ENCODE measurements at regions not wholly inside any gene's neighbourhood (a gene's known extent, or its start where the extent isn't known, plus 50 kb on each side); places are given as distances from the start of the nearest gene placed in this dataset.
A peak's percentile ranks its signal among the peaks of the same experiment; 100 is the strongest.

DNA sequence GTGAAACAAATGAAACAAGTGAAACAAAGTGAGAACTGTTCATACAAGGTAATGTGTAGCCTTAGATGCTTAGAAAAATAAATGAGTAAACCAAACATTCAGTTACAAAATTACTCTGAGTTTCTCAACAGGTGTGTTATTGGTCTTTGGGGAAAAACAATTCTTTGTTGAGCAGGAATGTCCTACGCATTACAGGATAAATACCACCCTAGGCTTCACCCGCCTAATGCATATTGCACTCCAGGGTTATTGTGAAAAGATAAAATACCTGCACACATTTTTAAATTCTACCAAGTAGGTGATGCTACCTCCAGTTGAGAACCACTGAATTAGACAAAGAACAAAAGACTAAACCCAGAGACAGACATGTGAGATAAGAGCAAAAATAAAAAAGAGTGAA, 72.2 kb downstream of the ADAMTS1 start:
- FAIRE-seq = no peak

DNA sequence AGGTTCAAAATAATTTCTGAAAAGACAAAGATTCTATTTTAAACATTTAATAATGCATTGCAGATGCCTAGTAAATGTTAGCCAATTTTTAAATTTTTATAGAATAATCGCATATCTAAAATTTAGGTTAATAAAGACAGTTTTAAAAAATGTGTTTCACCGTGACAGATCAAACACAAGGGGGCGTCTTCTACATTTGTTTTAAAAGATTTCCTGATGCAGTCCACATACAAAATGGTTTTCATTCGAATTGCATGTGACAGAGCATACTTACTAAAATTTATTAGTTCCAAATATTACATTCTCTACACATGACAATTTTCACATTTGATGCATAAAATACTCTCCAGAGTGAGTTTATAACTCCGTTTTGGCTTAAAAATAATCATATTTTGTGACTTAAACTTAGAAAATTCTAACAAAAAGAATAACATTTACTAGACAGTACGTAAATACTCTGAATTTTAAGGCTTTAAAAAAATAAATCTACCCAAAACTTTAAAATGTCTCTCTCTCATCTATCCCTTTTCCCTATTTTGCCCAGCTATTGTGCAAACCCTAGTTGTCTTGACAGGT, 75.5 kb downstream of the ADAMTS1 start:
- no peaks in the 10 kb centered on the region for H3K36me3 ChIP-seq (ENCODE audit: control insufficient read depth in 2 of 3, insufficient read depth in 3 of 3, low read length in 3 of 3)
- TF ChIP-seq, protein P1, sequence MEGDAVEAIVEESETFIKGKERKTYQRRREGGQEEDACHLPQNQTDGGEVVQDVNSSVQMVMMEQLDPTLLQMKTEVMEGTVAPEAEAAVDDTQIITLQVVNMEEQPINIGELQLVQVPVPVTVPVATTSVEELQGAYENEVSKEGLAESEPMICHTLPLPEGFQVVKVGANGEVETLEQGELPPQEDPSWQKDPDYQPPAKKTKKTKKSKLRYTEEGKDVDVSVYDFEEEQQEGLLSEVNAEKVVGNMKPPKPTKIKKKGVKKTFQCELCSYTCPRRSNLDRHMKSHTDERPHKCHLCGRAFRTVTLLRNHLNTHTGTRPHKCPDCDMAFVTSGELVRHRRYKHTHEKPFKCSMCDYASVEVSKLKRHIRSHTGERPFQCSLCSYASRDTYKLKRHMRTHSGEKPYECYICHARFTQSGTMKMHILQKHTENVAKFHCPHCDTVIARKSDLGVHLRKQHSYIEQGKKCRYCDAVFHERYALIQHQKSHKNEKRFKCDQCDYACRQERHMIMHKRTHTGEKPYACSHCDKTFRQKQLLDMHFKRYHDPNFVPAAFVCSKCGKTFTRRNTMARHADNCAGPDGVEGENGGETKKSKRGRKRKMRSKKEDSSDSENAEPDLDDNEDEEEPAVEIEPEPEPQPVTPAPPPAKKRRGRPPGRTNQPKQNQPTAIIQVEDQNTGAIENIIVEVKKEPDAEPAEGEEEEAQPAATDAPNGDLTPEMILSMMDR (IDR thresholded peaks at IDR 0.05; ENCODE audit: borderline replicate concordance, extremely low read depth, insufficient read depth) = peak; percentile 34
- no peak overlapping the region for H3K4me3 ChIP-seq (ENCODE audit: low read length in 3 of 3)
- DNase-seq (peak in 2 of 5 donors; percentile 40 to 70), FAIRE-seq (peak; percentile 90)
- H3K4me1 ChIP-seq (ENCODE audit: control insufficient read depth in 2 of 3, insufficient read depth in 2 of 3, low read depth in 1 of 3, low read length in 3 of 3) = no peaks in the 10 kb centered on the region
- no peaks in the 10 kb centered on the region for H3K9me3 ChIP-seq (ENCODE audit: control insufficient read depth in 2 of 3, insufficient read depth in 1 of 3, low read length in 3 of 3)
- no peak overlapping the region for H3K9ac ChIP-seq (ENCODE audit: low read length in 3 of 3)
- intact Hi-C loops (cut with DNase I) = no loop called here
- H3K27me3 ChIP-seq (ENCODE audit: control insufficient read depth, insufficient read depth, low read length) = no peaks in the 10 kb centered on the region
- no peak overlapping the region for H3K27ac ChIP-seq (ENCODE audit: low read depth in 2 of 2, low read length in 2 of 2)

More for the DNA sequence above, 72.2 kb downstream of the ADAMTS1 start:
- no peaks in the 10 kb centered on the region for H3K36me3 ChIP-seq (ENCODE audit: control insufficient read depth in 2 of 3, insufficient read depth in 3 of 3, low read length in 3 of 3)
- TF ChIP-seq, protein P1 (IDR thresholded peaks at IDR 0.05; ENCODE audit: borderline replicate concordance, extremely low read depth, insufficient read depth) = no peak
- no peak for DNase-seq
- no peaks in the 10 kb centered on the region for H3K9me3 ChIP-seq (ENCODE audit: control insufficient read depth in 2 of 3, insufficient read depth in 1 of 3, low read length in 3 of 3)
- no peaks in the 10 kb centered on the region for H3K4me1 ChIP-seq (ENCODE audit: control insufficient read depth in 2 of 3, insufficient read depth in 2 of 3, low read depth in 1 of 3, low read length in 3 of 3)
- H3K4me3 ChIP-seq (ENCODE audit: low read length in 3 of 3) = no peak overlapping the region
- no peak overlapping the region for H3K27ac ChIP-seq (ENCODE audit: low read depth in 2 of 2, low read length in 2 of 2)
- H3K9ac ChIP-seq (ENCODE audit: low read length in 3 of 3) = no peak overlapping the region
- no peaks in the 10 kb centered on the region for H3K27me3 ChIP-seq (ENCODE audit: control insufficient read depth, insufficient read depth, low read length)
- intact Hi-C loops (cut with DNase I) = no loop called here

DNA sequence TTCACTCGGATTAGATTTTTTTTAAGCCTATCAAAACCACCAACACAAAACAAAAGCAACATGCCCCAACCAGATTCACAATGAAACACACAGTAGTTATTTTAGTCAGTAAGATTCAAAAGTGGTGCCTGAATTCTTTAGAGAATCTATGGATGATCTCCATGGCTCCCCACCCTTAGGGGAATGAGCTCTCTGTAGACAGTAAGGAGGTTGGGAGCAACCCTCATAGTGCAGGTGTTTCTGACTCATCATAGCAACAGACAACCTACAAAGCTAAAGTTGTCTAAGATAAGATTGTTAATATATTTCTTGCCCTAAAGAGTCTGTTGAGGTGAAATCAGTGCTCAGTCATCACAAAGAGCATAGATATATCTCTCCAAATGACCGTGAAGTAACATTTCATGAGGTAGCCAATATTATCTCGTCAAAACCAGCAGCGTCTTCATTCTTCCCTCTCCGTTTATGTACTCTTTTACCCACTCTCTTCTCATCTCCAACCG, 78.3 kb downstream of the ADAMTS1 start:
- no peak for FAIRE-seq
- Histone ChIP-seq H3K27ac (ENCODE audit: low read depth in 2 of 2, low read length in 2 of 2) (no peak overlapping the region), H3K9me3 (ENCODE audit: control insufficient read depth in 2 of 3, insufficient read depth in 1 of 3, low read length in 3 of 3) (no peaks in the 10 kb centered on the region), H3K36me3 (ENCODE audit: control insufficient read depth in 2 of 3, insufficient read depth in 3 of 3, low read length in 3 of 3) (no peaks in the 10 kb centered on the region), H3K27me3 (ENCODE audit: control insufficient read depth, insufficient read depth, low read length) (no peaks in the 10 kb centered on the region), H3K9ac (ENCODE audit: low read length in 3 of 3) (no peak overlapping the region), H3K4me1 (ENCODE audit: control insufficient read depth in 2 of 3, insufficient read depth in 2 of 3, low read depth in 1 of 3, low read length in 3 of 3) (no peaks in the 10 kb centered on the region), H3K4me3 (ENCODE audit: low read length in 3 of 3) (no peak overlapping the region)
- DNase-seq = no peak
- intact Hi-C loops (cut with DNase I) = no loop called here
- TF ChIP-seq, protein P1 (IDR thresholded peaks at IDR 0.05; ENCODE audit: borderline replicate concordance, extremely low read depth, insufficient read depth) = no peak

All from kidney (tissue), 13 donors.